GM23338 (cell line): ENCODE measurements at regions not wholly inside any gene's neighbourhood (a gene's known extent, or its start where the extent isn't known, plus 50 kb on each side); places are given as distances from the start of the nearest gene placed in this dataset.

Experiments
- CTCF ChIP-seq, 2 experiments: fragments of 200-600 bp in 1 of 2; sonication (generic) in 1 of 2; conservative IDR thresholded peaks; 2 replicates each; pipeline versions ENCODE4 v1.5.1 to v1.6.1; 2016 to 2017; ENCODE audit warnings: antibody characterized with exemption in 2 of 2, low read depth in 2 of 2, mild to moderate bottlenecking in 2 of 2, moderate library complexity in 1 of 2
- EZH2 ChIP-seq: fragments of 200-600 bp; sonication (generic); IDR thresholded peaks from one replicate; pipeline ENCODE4 v1.8.0; 2017; ENCODE audit warnings: antibody characterized with exemption, mild to moderate bottlenecking, low read depth; ENCODE audit not compliant: unreplicated experiment
- POLR2AphosphoS5 ChIP-seq: IDR thresholded peaks from 2 replicates; pipeline ENCODE4 v1.6.1; 2016; ENCODE audit warnings: antibody characterized with exemption, low read depth
- TF ChIP-seq, protein P1 (sequence below): IDR thresholded peaks from 2 replicates; pipeline ENCODE4 v1.6.1; 2016; ENCODE audit warnings: antibody characterized with exemption

DNA sequence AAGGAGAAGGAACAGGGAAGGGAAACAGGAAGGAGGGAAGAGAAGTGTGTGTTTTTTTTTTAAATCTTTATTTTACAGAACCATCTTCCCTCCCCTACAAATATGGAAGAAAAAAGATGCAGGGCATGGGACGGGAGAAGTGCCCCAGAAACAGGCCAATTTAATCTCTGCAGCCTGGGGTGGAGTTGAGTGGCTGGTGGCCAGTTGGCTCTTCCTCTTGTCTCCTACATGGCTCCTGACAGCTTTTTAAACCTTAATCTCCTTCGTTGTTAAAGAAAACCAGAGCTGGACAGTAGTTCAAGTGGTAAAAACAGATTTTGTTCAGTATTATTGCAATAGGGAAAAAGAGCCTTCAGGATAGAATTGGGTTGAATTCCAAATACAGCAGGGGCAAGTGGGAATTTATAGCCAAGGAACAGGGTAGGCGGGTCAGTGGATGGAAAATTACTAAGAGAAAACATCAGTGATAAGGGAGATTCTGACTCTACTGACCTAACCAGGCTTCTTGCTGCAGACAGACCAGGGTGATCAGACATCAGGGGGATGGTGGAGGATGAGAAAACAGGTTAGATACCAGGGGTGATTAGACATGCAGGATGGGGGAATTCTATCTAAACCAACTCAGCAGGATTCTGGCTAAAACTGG, 125.1 kb upstream of the CLINT1 start:
- TF ChIP-seq CTCF (conservative IDR thresholded peaks at IDR 0.05; ENCODE audit: low read depth in 2 of 2) (no peak), POLR2AphosphoS5 (no peak), EZH2 (no peak)
- TF ChIP-seq, protein P1, sequence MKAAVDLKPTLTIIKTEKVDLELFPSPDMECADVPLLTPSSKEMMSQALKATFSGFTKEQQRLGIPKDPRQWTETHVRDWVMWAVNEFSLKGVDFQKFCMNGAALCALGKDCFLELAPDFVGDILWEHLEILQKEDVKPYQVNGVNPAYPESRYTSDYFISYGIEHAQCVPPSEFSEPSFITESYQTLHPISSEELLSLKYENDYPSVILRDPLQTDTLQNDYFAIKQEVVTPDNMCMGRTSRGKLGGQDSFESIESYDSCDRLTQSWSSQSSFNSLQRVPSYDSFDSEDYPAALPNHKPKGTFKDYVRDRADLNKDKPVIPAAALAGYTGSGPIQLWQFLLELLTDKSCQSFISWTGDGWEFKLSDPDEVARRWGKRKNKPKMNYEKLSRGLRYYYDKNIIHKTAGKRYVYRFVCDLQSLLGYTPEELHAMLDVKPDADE: no peak
